Mesodermal cell (in vitro differentiated cells): ENCODE measurements at regions not wholly inside any gene's neighbourhood (a gene's known extent, or its start where the extent isn't known, plus 50 kb on each side); places are given as distances from the start of the nearest gene placed in this dataset.
"Not testable (repeated sequence)": the region's sequence is repeated elsewhere in the genome, so short reads cannot be mapped to it uniquely, and the experiment has no call there.

Source experiments
- H3K27ac ChIP-seq: 2 replicates; pipeline ENCODE4 v1.7.0; 2013; ENCODE audit warnings: mild to moderate bottlenecking, low read depth, low read length, moderate library complexity; ENCODE audit not compliant: severe bottlenecking
- H3K36me3 ChIP-seq: 2 replicates; pipeline ENCODE4 v1.7.1; 2013; ENCODE audit warnings: mild to moderate bottlenecking, low read length, moderate library complexity; ENCODE audit not compliant: control insufficient read depth, insufficient read depth
- H3K4me1 ChIP-seq: one replicate; pipeline ENCODE4 v1.7.1; 2013; ENCODE audit warnings: mild to moderate bottlenecking, low read length; ENCODE audit not compliant: insufficient read depth, control insufficient read depth, poor library complexity, severe bottlenecking
- H3K4me3 ChIP-seq: 2 replicates; pipeline ENCODE4 v1.7.0; 2013; ENCODE audit warnings: low read length, control low read depth, mild to moderate bottlenecking; ENCODE audit not compliant: insufficient read depth, poor library complexity, severe bottlenecking; ENCODE audit errors: extremely low read depth
- H3K9me3 ChIP-seq: 2 replicates; pipeline ENCODE4 v1.7.1; 2013; ENCODE audit warnings: mild to moderate bottlenecking, low read length, moderate library complexity; ENCODE audit not compliant: control insufficient read depth
- WGBS, 2 experiments: methylation state at CpG; one replicate each; pipeline ENCODE4 v1.1.5; 2013; ENCODE audit warnings: missing lambda C conversion rate in 2 of 2; ENCODE audit not compliant: insufficient coverage in 2 of 2; 5-methylcytosine and 5-hydroxymethylcytosine counted together

GRCh38 chr6:105867821-105868220 lies 218.3 kb upstream of the PRDM1 start:
- Histone ChIP-seq H3K4me3 (no peak overlapping the region), H3K36me3 (no peaks in the 10 kb centered on the region), H3K27ac (no peak overlapping the region), H3K9me3 (no peaks in the 10 kb centered on the region), H3K4me1 (no peaks in the 10 kb centered on the region)
- WGBS, 2 experiments = 83 to 100% methylated on average over 1 of the region's 2 CpGs

- WGBS, 2 experiments = 88 to 89% methylated on average over 5 of the region's 5 CpGs
- H3K9me3 ChIP-seq = no peaks in the 10 kb centered on the region
- no peak overlapping the region for H3K4me3 ChIP-seq
Measured at GRCh38 chr6:105867277-105867676, 218.9 kb upstream of the PRDM1 start.

GRCh38 chr6:105862936-105863607 lies 223.1 kb upstream of the PRDM1 start:
- H3K27ac ChIP-seq = no peak overlapping the region
- no peaks in the 10 kb centered on the region for H3K36me3 ChIP-seq
- 97% methylated on average over 3 of the region's 5 CpGs; no CpG with 5 or more reads in 1 of the 2 experiments for WGBS, 2 experiments

More at GRCh38 chr6:105867277-105867676, 218.9 kb upstream of the PRDM1 start:
- no peaks in the 10 kb centered on the region for H3K36me3 ChIP-seq
- H3K27ac ChIP-seq = no peak overlapping the region
- no peaks in the 10 kb centered on the region for H3K4me1 ChIP-seq

GRCh38 chr6:105860927-105861326 lies 225.2 kb upstream of the PRDM1 start:
- not testable (repeated sequence) for H3K9me3 ChIP-seq, H3K36me3 ChIP-seq, H3K27ac ChIP-seq, H3K4me1 ChIP-seq, H3K4me3 ChIP-seq

More at GRCh38 chr6:105862936-105863607, 223.1 kb upstream of the PRDM1 start:
- Histone ChIP-seq H3K9me3 (no peaks in the 10 kb centered on the region), H3K4me3 (no peak overlapping the region), H3K4me1 (no peaks in the 10 kb centered on the region)

- no CpG with 5 or more reads among the region's 1 CpG for WGBS, 2 experiments
- Histone ChIP-seq H3K27ac (no peak overlapping the region), H3K4me3 (no peak overlapping the region), H3K4me1 (no peaks in the 10 kb centered on the region), H3K9me3 (peaks cover 3% of the 10 kb centered on the region), H3K36me3 (no peaks in the 10 kb centered on the region)
Measured at GRCh38 chr6:105859457-105859856, 226.7 kb upstream of the PRDM1 start.

- not testable (repeated sequence) for H3K4me3 ChIP-seq, H3K36me3 ChIP-seq, H3K9me3 ChIP-seq, H3K27ac ChIP-seq, H3K4me1 ChIP-seq
- no CpG with 5 or more reads among the region's 3 CpGs for WGBS, 2 experiments
Measured at GRCh38 chr6:105858639-105859038, 227.5 kb upstream of the PRDM1 start.

- H3K4me3 ChIP-seq = no peak overlapping the region
- H3K27ac ChIP-seq = no peak overlapping the region
- peaks cover 3% of the 10 kb centered on the region for H3K9me3 ChIP-seq
- H3K36me3 ChIP-seq = no peaks in the 10 kb centered on the region
- 93 to 97% methylated on average over 5 to 6 of the region's 7 CpGs for WGBS, 2 experiments
- no peaks in the 10 kb centered on the region for H3K4me1 ChIP-seq
Measured at GRCh38 chr6:105855433-105855832, 230.7 kb upstream of the PRDM1 start.

- not testable (repeated sequence) for H3K27ac ChIP-seq, H3K4me3 ChIP-seq, H3K9me3 ChIP-seq, H3K36me3 ChIP-seq
- WGBS, 2 experiments = 94 to 98% methylated on average over 16 to 17 of the region's 33 CpGs
- peaks cover 11% of the 10 kb centered on the region for H3K4me1 ChIP-seq
Measured at GRCh38 chr6:105853979-105854378, 232.2 kb upstream of the PRDM1 start.

- WGBS, 2 experiments = 87 to 97% methylated on average over 4 of the region's 4 CpGs
- H3K9me3 ChIP-seq = peaks cover 3% of the 10 kb centered on the region
- no peak overlapping the region for H3K4me3 ChIP-seq
- no peak overlapping the region for H3K27ac ChIP-seq
- H3K36me3 ChIP-seq = no peaks in the 10 kb centered on the region
- peaks cover 11% of the 10 kb centered on the region for H3K4me1 ChIP-seq
Measured at GRCh38 chr6:105851606-105852005, 234.5 kb upstream of the PRDM1 start.

- H3K9me3 ChIP-seq = peaks cover 3% of the 10 kb centered on the region
- H3K4me1 ChIP-seq = peaks cover 11% of the 10 kb centered on the region
- no peak overlapping the region for H3K27ac ChIP-seq
- no peak overlapping the region for H3K4me3 ChIP-seq
- WGBS, 2 experiments = 52% methylated on average over 2 to 4 of the region's 10 CpGs
- H3K36me3 ChIP-seq = no peaks in the 10 kb centered on the region
Measured at GRCh38 chr6:105851113-105851580, 235.0 kb upstream of the PRDM1 start.

- no peak overlapping the region for H3K27ac ChIP-seq
- peaks cover 3% of the 10 kb centered on the region for H3K9me3 ChIP-seq
- H3K4me1 ChIP-seq = peaks cover 11% of the 10 kb centered on the region
- 94% methylated on average over 9 to 10 of the region's 11 CpGs for WGBS, 2 experiments
- no peaks in the 10 kb centered on the region for H3K36me3 ChIP-seq
- H3K4me3 ChIP-seq = no peak overlapping the region
Measured at GRCh38 chr6:105850261-105851112, 235.6 kb upstream of the PRDM1 start.
